Endothelial cell (in vitro differentiated cells): ENCODE measurements at regions not wholly inside any gene's neighbourhood (a gene's known extent, or its start where the extent isn't known, plus 50 kb on each side); places are given as distances from the start of the nearest gene placed in this dataset.

Experiments used
- DNase-seq: peaks from one replicate; pipeline ENCODE4 v3.0.0; 2021; ENCODE audit warnings: low spot score
- H3K27ac Mint-ChIP-seq: one replicate; pipeline ENCODE4 v1.8.0; 2021; ENCODE audit warnings: mixed read lengths, inconsistent platforms; ENCODE audit not compliant: unreplicated experiment
- H3K27me3 Mint-ChIP-seq: one replicate; pipeline ENCODE4 v1.8.0; 2021; ENCODE audit warnings: mild to moderate bottlenecking, moderate library complexity, mixed read lengths, inconsistent platforms; ENCODE audit not compliant: unreplicated experiment
- H3K36me3 Mint-ChIP-seq: one replicate; pipeline ENCODE4 v1.8.0; 2021; ENCODE audit warnings: mild to moderate bottlenecking, low read depth, mixed read lengths, inconsistent platforms; ENCODE audit not compliant: unreplicated experiment
- H3K4me1 Mint-ChIP-seq: one replicate; pipeline ENCODE4 v1.8.0; 2021; ENCODE audit warnings: mild to moderate bottlenecking, mixed read lengths, inconsistent platforms; ENCODE audit not compliant: unreplicated experiment
- H3K4me3 Mint-ChIP-seq: one replicate; pipeline ENCODE4 v1.8.0; 2021; ENCODE audit warnings: mild to moderate bottlenecking, mixed read lengths, inconsistent platforms; ENCODE audit not compliant: unreplicated experiment
- H3K9me3 Mint-ChIP-seq: one replicate; pipeline ENCODE4 v1.8.0; 2021; ENCODE audit warnings: mixed read lengths, inconsistent platforms; ENCODE audit not compliant: unreplicated experiment
- TF ChIP-seq, protein P1 (sequence below): fragments of 200-600 bp; sonication (generic); IDR thresholded peaks from one replicate; pipeline ENCODE4 v1.5.0; 2021; ENCODE audit warnings: antibody characterized with exemption; ENCODE audit not compliant: unreplicated experiment

DNA sequence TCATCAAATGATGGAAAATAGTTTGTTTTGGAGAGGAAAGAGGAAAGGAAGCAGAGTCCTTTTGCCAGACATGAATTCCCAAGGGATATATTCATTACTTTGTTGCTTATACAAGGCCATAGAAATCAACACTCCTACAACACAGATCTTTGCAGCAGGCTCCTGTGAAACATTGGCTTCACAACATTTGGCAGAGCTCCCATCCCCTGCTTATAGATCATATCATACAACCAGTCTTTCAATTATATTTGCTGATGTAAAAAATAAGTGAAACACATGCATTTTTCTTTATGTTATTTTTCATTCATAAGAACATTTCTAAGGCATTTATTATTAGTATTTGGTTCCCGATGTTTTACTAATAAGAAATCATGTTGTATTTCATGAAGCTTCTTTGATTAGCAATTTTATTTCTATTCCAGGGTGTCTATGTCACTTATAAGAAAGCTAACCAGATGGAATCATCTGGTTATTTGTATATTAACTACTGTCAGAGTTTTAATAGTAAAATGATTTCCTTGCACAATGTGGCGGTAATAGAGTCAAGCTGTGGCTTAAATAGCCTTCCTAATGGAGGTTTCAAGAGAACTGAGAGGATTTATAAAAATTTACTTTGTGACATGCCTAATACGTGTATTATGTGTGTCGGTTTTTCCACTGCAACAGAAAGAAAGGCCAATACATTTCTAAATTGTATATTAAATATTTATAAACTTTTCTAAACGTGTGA lies 470.3 kb upstream of the NCAM2 start:
- DNase-seq = no peak
- no peak overlapping the region for H3K27ac Mint-ChIP-seq
- H3K9me3 Mint-ChIP-seq = no peaks in the 10 kb centered on the region
- TF ChIP-seq, protein P1, sequence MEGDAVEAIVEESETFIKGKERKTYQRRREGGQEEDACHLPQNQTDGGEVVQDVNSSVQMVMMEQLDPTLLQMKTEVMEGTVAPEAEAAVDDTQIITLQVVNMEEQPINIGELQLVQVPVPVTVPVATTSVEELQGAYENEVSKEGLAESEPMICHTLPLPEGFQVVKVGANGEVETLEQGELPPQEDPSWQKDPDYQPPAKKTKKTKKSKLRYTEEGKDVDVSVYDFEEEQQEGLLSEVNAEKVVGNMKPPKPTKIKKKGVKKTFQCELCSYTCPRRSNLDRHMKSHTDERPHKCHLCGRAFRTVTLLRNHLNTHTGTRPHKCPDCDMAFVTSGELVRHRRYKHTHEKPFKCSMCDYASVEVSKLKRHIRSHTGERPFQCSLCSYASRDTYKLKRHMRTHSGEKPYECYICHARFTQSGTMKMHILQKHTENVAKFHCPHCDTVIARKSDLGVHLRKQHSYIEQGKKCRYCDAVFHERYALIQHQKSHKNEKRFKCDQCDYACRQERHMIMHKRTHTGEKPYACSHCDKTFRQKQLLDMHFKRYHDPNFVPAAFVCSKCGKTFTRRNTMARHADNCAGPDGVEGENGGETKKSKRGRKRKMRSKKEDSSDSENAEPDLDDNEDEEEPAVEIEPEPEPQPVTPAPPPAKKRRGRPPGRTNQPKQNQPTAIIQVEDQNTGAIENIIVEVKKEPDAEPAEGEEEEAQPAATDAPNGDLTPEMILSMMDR = no peak
- H3K4me3 Mint-ChIP-seq = no peak overlapping the region
- no peaks in the 10 kb centered on the region for H3K36me3 Mint-ChIP-seq
- peaks cover 10% of the 10 kb centered on the region for H3K4me1 Mint-ChIP-seq
- no peaks in the 10 kb centered on the region for H3K27me3 Mint-ChIP-seq

DNA sequence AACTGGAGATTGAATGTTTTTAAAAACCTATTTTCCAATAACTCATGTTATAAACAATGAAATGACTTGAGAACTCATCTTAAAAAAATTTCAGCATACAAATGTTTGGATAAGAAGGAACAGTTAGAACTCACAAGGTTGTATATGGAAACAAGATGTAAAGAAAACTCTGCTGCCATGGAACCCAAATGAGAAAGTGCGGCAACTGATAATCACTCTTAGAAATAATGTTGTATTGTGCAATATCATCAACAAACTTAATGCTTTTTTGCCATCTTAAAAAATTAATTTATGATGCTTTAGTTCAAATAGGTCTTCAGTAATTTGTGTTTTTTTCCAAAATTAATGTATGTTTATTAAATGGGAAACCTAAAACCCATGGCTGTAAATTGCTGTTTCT lies 461.1 kb upstream of the NCAM2 start:
- no peak for DNase-seq
- no peaks in the 10 kb centered on the region for H3K4me1 Mint-ChIP-seq

DNA sequence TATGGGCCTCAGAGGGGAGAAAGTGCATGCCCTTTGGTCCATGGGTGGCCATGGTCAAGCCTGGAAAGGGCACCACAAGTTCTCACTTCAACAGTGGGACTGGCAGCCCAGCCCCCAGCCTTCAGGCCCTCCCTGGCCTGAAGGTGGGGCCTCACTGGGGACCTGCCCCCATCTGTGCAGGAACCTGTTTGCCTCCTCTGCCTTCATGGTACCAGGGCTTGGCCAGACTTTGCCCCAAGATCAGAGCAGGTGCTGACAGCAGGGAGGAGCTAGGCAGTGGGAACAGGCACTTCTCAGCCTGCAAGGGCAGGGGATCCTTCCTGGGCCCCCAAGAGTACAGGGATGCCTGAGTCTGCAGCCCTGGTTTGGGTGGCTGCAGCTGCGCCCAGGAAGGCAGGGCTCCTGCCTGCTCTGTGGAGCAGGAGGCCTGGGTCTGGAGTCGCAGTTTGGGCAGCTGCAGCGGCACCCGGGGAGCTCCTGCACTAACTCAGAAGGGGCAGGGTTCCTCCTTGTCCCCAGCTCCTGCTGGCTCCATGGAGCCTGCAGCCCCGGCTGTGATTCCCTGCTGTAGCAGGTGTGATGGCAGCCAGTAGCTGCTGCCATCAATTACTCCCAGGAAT lies 460.1 kb upstream of the NCAM2 start:
- Mint-ChIP-seq H3K4me3 (no peak overlapping the region), H3K27ac (no peak overlapping the region), H3K36me3 (no peaks in the 10 kb centered on the region), H3K4me1 (no peaks in the 10 kb centered on the region), H3K27me3 (peaks cover 2% of the 10 kb centered on the region), H3K9me3 (no peaks in the 10 kb centered on the region)
- TF ChIP-seq, protein P1 = no peak
- no peak for DNase-seq

More for the DNA sequence above, 461.1 kb upstream of the NCAM2 start:
- no peak overlapping the region for H3K27ac Mint-ChIP-seq
- peaks cover 2% of the 10 kb centered on the region for H3K27me3 Mint-ChIP-seq
- TF ChIP-seq, protein P1 = no peak
- H3K36me3 Mint-ChIP-seq = no peaks in the 10 kb centered on the region
- H3K9me3 Mint-ChIP-seq = no peaks in the 10 kb centered on the region
- H3K4me3 Mint-ChIP-seq = no peak overlapping the region

DNA sequence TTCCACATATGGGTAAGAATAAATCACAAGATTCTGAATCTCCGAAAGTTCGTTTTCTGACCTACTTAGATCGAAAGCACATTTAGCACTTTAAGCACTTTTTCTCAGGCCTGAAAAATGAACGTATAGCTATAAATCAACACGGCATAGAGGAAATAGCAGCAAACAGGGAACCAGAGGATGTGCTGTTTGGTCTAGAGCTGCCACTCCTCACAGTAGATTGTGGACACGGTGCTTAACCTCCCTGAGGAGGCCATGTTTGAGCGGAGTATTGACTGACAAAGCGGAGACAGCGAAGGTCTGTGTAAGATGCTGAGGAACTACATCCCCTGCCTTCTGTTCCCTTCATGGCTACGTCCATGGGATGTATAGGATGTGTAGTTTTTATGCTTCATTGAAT lies 452.8 kb upstream of the NCAM2 start:
- no peaks in the 10 kb centered on the region for H3K9me3 Mint-ChIP-seq
- TF ChIP-seq, protein P1 = no peak
- H3K4me3 Mint-ChIP-seq = no peak overlapping the region
- H3K27ac Mint-ChIP-seq = no peak overlapping the region
- DNase-seq = no peak
- no peaks in the 10 kb centered on the region for H3K4me1 Mint-ChIP-seq
- H3K27me3 Mint-ChIP-seq = no peaks in the 10 kb centered on the region
- H3K36me3 Mint-ChIP-seq = no peaks in the 10 kb centered on the region

DNA sequence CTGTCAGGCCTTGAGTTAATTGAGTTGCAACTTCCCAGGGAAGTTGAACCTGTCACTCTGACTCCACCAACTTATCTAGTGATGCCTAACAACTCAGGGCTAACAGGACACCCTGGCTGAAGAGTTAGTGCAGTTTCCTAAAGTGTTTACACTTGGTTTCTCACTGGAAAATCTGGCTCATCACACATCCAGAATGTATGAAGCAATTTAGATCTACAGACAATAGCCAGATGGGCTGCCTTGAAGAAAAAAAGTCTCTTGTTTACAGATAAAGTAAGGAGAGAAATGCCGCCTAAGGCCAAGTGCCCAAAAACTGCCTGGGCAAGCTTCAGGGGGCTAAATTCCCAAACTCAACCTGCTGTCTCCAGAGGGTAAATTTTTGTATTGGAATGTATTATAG lies 446.3 kb upstream of the NCAM2 start:
- H3K4me1 Mint-ChIP-seq = no peaks in the 10 kb centered on the region
- no peaks in the 10 kb centered on the region for H3K36me3 Mint-ChIP-seq
- no peaks in the 10 kb centered on the region for H3K27me3 Mint-ChIP-seq
- H3K4me3 Mint-ChIP-seq = no peak overlapping the region
- no peaks in the 10 kb centered on the region for H3K9me3 Mint-ChIP-seq
- TF ChIP-seq, protein P1 = no peak
- DNase-seq = no peak
- no peak overlapping the region for H3K27ac Mint-ChIP-seq
